Naive thymus-derived CD4-positive, alpha-beta T cell (primary cell): ENCODE measurements at regions not wholly inside any gene's neighbourhood (a gene's known extent, or its start where the extent isn't known, plus 50 kb on each side); places are given as distances from the start of the nearest gene placed in this dataset.

Experiments
- ATAC-seq: fragments of 150-1000 bp; cut with Tn5 transposase; 2 replicates; pipeline ENCODE4 v1.10.0; 2021; ENCODE audit warnings: mild to moderate bottlenecking, moderate library complexity
- CTCF ChIA-PET: fragments of 350-600 bp; sonication (Branson Sonifier 250); formaldehyde crosslinking; loops from one replicate; lab custom pipeline; 2021; ENCODE audit warnings: antibody characterized with exemption; lab: Charles Lee
- POLR2A ChIA-PET: fragments of 350-600 bp; sonication (Branson Sonifier 250); formaldehyde crosslinking; loops from one replicate; lab custom pipeline; 2021; ENCODE audit warnings: antibody characterized with exemption, inconsistent platforms; lab: Charles Lee
- DNase-seq, 9 donors: peaks; one replicate each; pipeline versions ENCODE4 v3.0.0 to v3.0.0-alpha.2; 2020 to 2022; ENCODE audit warnings: mixed read lengths in 1 of 9
- H3K27ac ChIP-seq: one replicate; pipeline ENCODE4 v1.7.0; 2013; ENCODE audit warnings: mild to moderate bottlenecking, low read depth, low read length, moderate library complexity
- H3K27me3 ChIP-seq, 2 donors: one replicate each; pipeline ENCODE4 v1.7.0; 2013; ENCODE audit warnings: low read length in 2 of 2, mild to moderate bottlenecking in 2 of 2, moderate library complexity in 2 of 2; ENCODE audit not compliant: control insufficient read depth in 2 of 2, insufficient read depth in 2 of 2
- H3K36me3 ChIP-seq, 3 experiments: 1 replicate in 2 of 3; 2 replicates in 1 of 3; pipeline ENCODE4 v1.7.0; 2013; ENCODE audit warnings: low read length in 3 of 3, mild to moderate bottlenecking in 3 of 3, moderate library complexity in 1 of 3; ENCODE audit not compliant: insufficient read depth in 3 of 3, control insufficient read depth in 2 of 3
- H3K4me1 ChIP-seq, 2 donors: one replicate each; pipeline ENCODE4 v1.7.0; 2013; ENCODE audit warnings: low read length in 2 of 2, mild to moderate bottlenecking in 2 of 2, moderate library complexity in 1 of 2; ENCODE audit not compliant: control insufficient read depth in 2 of 2, insufficient read depth in 2 of 2
- H3K4me3 ChIP-seq: 2 replicates; pipeline ENCODE4 v1.7.0; 2013; ENCODE audit warnings: mild to moderate bottlenecking, low read length
- H3K9me3 ChIP-seq, 3 experiments: 1 replicate in 2 of 3; 2 replicates in 1 of 3; pipeline ENCODE4 v1.7.0; 2013; ENCODE audit warnings: low read length in 3 of 3; ENCODE audit not compliant: control insufficient read depth in 2 of 3
- H3K27ac Mint-ChIP-seq, 9 donors: one replicate each; pipeline ENCODE4 v1.8.0; 2020 to 2022; ENCODE audit warnings: mixed read lengths in 9 of 9, mild to moderate bottlenecking in 8 of 9, moderate library complexity in 5 of 9, inconsistent platforms in 2 of 9
- H3K27me3 Mint-ChIP-seq, 5 donors: one replicate each; pipeline ENCODE4 v1.8.0; 2021 to 2022; ENCODE audit warnings: mixed read lengths in 5 of 5, mild to moderate bottlenecking in 1 of 5
- H3K36me3 Mint-ChIP-seq, 5 donors: one replicate each; pipeline ENCODE4 v1.8.0; 2020 to 2022; ENCODE audit warnings: mixed read lengths in 5 of 5, mild to moderate bottlenecking in 3 of 5, inconsistent platforms in 1 of 5
- H3K4me1 Mint-ChIP-seq, 7 donors: one replicate each; pipeline ENCODE4 v1.8.0; 2020 to 2022; ENCODE audit warnings: mixed read lengths in 7 of 7, mild to moderate bottlenecking in 3 of 7, inconsistent platforms in 1 of 7
- H3K4me3 Mint-ChIP-seq, 10 donors: one replicate each; pipeline ENCODE4 v1.8.0; 2020 to 2022; ENCODE audit warnings: mild to moderate bottlenecking in 10 of 10, mixed read lengths in 10 of 10, moderate library complexity in 6 of 10, inconsistent platforms in 2 of 10
- H3K9me3 Mint-ChIP-seq, 11 donors: one replicate each; pipeline ENCODE4 v1.8.0; 2020 to 2022; ENCODE audit warnings: mixed read lengths in 11 of 11, mild to moderate bottlenecking in 4 of 11, inconsistent platforms in 1 of 11, moderate library complexity in 1 of 11
- intact Hi-C, 2 donors: fragments of 100-400 bp; cut with micrococcal nuclease; formaldehyde crosslinking; loops; one replicate each; pipeline ENCODE4 v1.15.1; 2023

DNA sequence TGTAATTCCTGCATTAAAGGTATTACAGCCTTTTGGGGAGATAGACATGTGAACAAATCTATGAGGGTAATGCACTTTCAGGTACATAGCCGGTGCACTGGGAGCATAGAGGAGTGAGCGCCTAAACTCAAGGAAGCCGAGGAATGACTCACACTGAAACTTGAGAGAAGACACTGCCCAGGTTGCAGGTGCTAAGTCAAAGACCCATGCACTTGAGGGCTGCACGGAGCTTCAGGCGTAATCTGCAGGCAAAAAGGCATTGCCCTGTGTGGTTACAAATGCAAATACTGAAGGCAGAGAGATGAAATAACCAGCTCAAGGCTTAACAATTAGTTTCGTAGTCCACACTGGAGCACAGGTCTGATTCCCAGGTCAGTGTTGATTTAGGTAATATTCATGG lies 51.0 kb upstream of the OSBPL3 start:
- Histone ChIP-seq H3K9me3 (no peaks in the 10 kb centered on the region), H3K27ac (no peak overlapping the region), H3K27me3 (no peaks in the 10 kb centered on the region), H3K4me1 (peaks cover 23 to 32% of the 10 kb centered on the region in 2 donors), H3K36me3 (no peaks in the 10 kb centered on the region), H3K4me3 (no peak overlapping the region)
- Mint-ChIP-seq H3K27me3 (peaks cover 0 to 5% (median 0%) of the 10 kb centered on the region in 5 donors), H3K4me1 (peaks cover 21 to 38% (median 25%) of the 10 kb centered on the region in 7 donors), H3K27ac (no peak overlapping the region), H3K36me3 (peaks cover 0 to 8% (median 2%) of the 10 kb centered on the region in 5 donors), H3K4me3 (no peak overlapping the region), H3K9me3 (peaks cover 0 to 6% (median 2%) of the 10 kb centered on the region in 11 donors)
- ATAC-seq (no peak), DNase-seq (no peak)
- ChIA-PET CTCF (no interaction called here), POLR2A (interaction anchor here (0.9 kb wide), 1 partner anchor 50 kb away, joined by 4 read pairs; no protein-coding TSS in a partner anchor)
- intact Hi-C loops: no loop called here
